ENCODE measurements at regions not wholly inside any gene's neighbourhood (a gene's known extent, or its start where the extent isn't known, plus 50 kb on each side); places are given as distances from the start of the nearest gene placed in this dataset.

GRCh38 chr10:26374426-26374825, 63.7 kb upstream of the APBB1IP start:
- TF ChIP-seq CTCF (IDR thresholded peaks at IDR 0.05; ENCODE audit: low read depth, low read length) = no peak
- TF ChIP-seq POLR2A (IDR thresholded peaks at IDR 0.05; ENCODE audit: extremely low read depth, insufficient read length) = no peak
